Hematopoietic multipotent progenitor cell treated with erythropoietin and hydrocortisone succinate and interleukin-3 and kit ligand, for 4 days (in vitro differentiated cells): ENCODE measurements at regions not wholly inside any gene's neighbourhood (a gene's known extent, or its start where the extent isn't known, plus 50 kb on each side); places are given as distances from the start of the nearest gene placed in this dataset.
"Not testable (repeated sequence)": the region's sequence is repeated elsewhere in the genome, so short reads cannot be mapped to it uniquely, and the experiment has no call there.

ENCODE experiments used
- DNase-seq: peaks from one replicate; pipeline ENCODE4 v3.0.0-alpha.2; 2015

DNA sequence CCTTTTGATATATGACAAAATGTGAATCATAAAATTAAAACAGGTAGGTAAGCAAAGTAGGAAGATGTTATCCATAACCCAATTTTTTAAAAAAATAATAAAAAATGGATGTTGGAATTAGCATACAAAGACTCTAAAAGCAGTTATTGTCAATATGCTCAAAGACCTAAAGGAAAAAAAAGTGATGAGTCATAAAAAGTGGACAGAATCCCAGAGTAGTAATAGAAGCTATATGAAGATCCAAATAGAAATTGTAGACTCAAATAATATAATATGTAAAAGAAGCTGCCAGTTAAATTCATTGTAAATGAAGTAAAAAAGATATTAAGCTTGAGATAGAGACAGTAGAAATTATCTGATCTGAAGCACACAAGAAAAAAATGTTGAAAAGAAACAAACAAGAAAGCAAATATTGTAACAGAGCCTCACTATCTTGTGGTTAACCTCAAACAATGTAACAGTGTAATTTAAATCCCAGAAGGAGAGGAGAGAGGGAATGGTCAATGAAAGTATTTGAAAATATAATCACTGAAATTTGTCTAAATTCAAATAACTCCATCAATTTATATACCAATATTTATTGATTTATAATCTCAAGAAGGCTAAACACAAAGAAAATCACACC lies 773.4 kb upstream of the RAG2 start:
- no peak for DNase-seq

GRCh38 chr11:37370817-37371216 lies 772.8 kb upstream of the RAG2 start:
- no peak for DNase-seq

- DNase-seq: no peak
Observed at GRCh38 chr11:37364246-37364839, 766.3 kb upstream of the RAG2 start.

DNA sequence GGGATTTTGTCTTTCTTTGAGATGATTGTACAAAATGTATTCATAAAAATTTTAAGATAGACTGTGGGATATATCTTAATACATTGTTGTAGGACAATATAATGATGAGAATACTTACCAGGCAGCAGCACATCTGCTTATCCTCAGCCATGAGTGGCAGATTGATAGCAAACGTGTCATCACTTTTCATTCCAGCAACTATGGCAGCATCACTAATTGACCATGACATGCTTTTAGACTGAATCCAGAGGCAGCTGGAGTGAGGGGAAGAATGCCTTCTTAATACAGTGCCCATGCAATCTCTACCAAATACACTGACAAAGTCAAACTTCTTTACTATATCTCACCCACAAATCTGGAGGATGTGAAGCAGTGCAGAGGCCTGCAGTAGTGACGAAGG lies 755.2 kb upstream of the RAG2 start:
- DNase-seq: no peak

DNA sequence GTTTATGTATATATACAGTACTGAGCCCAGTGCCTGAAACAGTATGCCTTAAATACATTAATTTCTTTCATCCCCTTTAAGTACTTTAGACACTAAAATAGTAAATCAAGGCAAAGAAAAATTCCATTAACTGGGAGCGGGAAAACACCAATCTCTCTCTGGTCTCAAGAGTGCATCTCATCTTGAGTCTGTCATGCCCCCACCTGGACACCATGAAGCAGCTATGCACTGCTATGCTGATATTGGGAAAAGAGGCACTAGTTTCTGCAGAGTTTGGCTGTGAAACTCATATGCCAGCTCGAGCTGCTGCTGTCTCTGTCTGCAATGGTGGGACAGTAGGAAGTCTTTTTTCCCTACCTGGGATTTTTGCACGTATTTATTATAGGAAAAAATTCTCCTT lies 754.4 kb upstream of the RAG2 start:
- DNase-seq: no peak

DNA sequence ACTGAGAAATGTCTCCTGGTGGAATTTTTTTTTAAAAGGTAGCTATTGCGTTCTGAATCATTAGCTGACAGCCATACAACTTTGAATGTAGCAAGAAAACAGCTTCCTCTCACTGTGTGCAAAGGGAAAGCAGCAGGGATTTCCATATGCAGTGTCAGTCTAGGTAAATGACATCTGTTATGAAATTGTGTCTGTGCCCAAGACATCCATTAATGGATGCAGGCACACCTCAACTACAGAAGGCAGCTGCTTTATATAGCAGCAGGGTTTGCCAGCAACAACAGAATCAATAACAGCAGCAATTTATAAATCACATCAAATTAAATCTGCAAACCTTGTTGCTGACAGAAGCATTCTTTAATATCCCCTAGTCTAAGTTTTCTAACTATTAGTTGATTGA lies 745.3 kb upstream of the RAG2 start:
- no peak for DNase-seq

- no peak for DNase-seq
Observed at GRCh38 chr11:37336401-37336800, 738.4 kb upstream of the RAG2 start.

DNA sequence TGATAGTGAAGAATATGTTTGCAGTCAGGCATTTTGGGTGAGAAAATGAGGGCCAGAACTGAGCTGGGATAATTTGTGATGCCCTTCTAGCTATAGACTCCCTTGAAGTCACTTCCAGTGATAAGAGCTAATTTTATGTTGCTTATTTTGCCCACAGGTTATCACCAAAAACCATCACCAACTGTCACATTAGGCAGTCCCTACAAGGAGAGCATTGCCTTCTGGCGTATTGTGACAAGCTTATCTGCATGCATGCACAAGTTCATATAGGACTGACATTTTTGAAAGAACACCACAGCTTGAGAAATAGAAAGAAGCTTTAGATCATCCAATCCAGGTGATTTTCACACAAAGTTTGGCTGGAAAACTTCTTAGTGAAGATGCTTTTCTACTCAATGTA lies 735.3 kb upstream of the RAG2 start:
- DNase-seq: peak; percentile 69

- no peak for DNase-seq
Observed at GRCh38 chr11:37323843-37324242, 725.8 kb upstream of the RAG2 start.

DNA sequence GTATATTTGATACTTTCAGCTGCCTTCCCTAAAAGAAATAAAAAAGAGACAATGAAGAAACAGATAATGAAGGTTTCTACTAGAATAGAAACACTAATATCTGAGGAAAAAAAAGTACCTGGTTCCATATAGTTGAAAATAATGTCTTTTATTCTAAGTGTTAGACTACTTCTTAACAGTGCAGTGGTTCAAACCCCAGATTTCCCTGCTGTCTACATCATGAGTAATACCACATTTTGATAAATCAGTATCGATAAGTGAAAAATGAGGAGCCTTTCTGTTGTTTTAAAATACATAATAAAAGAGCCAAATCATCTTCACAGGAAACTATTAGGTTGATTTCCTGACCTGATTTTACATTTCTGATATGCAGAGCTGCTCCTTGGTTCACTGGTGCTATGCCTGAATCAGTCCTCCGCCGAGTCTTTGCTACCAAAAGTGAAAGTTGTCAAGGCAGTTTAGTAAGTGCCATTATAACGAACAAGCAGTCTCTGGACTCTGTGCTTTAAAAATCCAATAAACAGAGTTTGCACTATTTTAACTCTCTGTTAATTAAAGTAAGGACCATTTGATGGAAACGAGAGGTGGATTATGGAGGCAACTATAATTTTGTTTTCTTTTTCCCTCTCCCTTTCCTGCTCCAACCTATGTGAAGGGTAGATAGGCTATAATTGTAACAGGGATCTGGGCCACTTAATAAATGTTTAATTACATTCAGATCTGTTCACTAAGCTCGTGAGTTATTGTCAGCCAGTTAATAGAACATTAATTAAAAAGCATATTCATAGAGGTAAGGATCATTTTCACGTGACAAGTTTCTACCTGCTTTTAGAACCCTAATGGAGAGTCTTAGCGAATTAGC lies 724.5 kb upstream of the RAG2 start:
- DNase-seq: no peak

- no peak for DNase-seq
Observed at GRCh38 chr11:37320921-37321320, 722.9 kb upstream of the RAG2 start.

DNA sequence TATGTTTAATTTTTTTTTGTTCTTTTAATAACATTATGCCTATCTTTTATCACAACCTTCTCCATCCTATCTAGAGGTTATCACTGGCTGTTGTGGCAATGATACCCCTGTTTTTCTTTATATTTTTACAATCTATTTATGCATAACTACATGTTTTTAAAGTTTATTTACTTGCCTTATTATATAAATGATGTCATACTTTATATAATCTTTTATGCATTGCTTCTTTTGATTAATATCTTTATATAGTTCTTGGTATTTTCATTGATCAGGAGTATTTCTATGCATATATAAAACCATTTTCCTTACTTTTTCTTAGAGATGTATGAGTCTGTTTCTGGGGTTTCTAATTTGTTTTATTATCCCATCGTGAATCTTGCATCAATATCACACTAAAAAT lies 719.8 kb upstream of the RAG2 start:
- no peak for DNase-seq

DNA sequence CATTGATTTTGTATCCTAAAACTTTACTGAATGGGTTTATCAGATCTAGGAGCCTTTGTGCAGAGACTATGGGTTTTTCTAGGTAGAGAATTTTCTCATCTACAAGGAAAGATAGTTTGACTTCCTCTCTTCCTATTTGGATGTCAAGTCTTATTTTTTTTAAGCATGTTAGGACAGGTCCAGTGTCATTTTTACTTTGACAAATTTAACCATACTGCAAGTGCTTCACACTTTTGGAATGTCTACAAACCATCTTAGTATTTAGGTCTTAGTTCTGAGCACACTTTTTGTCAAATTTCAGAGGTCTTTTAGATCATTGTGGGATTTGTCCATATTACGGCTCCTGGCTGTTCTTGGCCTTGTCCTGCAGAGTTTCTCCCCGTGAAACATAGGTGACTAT lies 715.2 kb upstream of the RAG2 start:
- DNase-seq: no peak

DNA sequence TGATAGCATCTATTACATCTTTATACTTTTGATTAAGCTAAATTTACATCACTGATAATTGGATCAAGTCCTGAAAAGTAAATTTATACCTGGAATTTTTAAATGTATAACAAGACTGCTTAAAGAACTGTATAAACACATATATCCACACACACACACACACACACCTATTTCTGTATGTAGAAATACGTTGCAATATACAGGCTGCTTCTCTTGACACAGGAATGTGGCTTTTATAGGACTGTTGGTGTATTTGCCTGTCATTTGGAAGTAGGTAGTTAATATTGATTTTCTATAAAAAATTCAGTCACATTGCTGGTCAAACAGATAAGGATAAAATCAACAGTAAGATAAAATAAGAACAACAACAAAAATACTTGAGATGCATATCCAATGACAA lies 708.5 kb upstream of the RAG2 start:
- DNase-seq: no peak

DNA sequence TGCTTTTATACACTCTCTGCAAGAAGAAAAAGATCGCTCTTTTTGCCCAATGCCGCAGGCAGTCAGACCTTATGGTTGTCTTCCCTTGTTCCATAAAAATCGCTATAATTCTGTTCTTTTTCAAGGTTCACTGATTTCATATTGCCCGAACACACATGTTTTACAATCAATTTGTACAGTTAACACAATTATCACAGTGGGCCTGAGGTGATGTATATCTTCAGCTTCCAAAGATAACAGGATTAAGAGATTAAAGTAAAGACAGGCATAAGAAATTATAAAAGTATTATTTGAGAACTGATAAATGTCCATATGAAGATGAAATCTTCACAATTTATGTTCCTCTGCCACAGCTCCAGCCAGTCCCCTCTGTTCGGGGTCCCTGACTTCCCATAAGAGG lies 703.4 kb upstream of the RAG2 start:
- DNase-seq: not testable (repeated sequence)

GRCh38 chr11:37298173-37298572 lies 700.1 kb upstream of the RAG2 start:
- no peak for DNase-seq

DNA sequence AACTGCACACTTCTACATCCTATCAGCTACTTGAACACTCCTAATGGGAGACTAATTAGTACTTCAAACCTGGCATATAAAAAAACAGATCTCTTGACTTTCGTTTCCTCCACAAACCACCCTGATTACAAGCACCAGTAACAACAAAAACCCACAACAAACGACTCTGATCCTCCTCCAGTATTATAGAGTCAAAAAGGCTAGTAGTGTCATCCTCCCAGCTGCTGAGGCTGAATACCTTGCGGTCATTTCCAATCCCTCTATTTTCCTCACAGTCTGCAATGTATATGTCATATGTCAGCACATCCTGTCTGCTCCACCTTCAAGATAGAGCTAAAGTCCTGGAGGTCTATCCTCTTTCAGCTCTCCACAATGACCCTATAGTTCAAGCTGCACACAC lies 688.9 kb upstream of the RAG2 start:
- no peak for DNase-seq

DNA sequence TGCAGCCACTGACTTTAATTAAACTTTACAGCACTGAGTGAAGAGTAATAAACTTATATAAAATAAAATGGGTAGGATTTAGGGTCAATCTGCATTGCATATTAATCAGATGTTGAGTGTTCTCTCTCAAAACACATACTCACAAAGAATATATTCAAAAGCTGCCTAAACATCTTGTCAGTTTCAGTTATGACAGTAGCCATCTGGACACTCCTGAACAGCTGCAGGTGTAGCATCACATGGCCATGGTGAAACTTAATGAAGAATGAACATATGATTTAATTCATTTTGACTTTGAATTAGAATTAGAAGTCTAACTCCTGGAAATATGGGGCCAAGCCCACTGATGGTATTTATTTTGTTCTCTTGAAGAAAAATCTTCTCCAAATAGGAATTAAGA lies 684.3 kb upstream of the RAG2 start:
- no peak for DNase-seq

DNA sequence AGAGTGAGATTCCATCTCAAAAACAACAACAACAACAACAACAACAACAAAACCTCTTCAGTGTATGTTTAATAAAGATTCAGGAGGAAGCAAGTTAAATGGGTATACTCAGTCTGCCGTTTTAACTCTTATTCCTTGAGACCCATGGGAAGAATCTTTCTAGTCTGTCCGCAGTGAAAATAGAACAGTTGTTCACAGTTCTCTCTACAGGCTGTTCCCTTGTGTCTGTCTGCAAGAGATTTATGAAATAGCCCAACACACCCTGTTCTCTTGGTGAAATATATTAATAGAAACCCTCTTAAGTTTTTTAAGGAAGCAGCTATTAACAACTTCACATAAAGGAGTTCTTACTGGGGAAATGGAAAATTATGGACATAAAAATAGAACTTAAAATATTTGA lies 682.2 kb upstream of the RAG2 start:
- no peak for DNase-seq

GRCh38 chr11:37277896-37278465 lies 679.9 kb upstream of the RAG2 start:
- no peak for DNase-seq

GRCh38 chr11:37264783-37265182 lies 666.7 kb upstream of the RAG2 start:
- DNase-seq: no peak

GRCh38 chr11:37264060-37264459 lies 666.0 kb upstream of the RAG2 start:
- DNase-seq: no peak

- DNase-seq: not testable (repeated sequence)
Observed at GRCh38 chr11:37263467-37263866, 665.4 kb upstream of the RAG2 start.

DNA sequence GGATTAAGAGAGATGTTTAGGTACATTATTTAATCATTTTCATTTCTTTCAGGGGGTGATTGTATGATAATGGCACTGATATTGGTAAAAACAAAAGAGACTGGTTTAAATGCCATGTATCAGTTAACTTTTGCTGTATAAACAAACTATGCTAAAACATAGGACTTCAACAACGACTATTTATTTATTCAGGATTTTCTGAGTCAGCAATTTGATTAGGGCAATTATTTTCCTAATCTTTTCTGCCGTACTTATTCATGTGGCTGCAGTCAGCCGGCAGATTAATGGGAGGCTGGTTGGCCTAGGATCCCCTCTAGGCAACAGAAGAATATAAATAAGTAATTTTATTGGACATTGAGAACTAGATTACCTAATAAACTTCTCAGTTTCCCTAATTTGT lies 661.7 kb upstream of the RAG2 start:
- DNase-seq: no peak
